A204.1 (cell line): ENCODE measurements at regions not wholly inside any gene's neighbourhood (a gene's known extent, or its start where the extent isn't known, plus 50 kb on each side); places are given as distances from the start of the nearest gene placed in this dataset.

Source experiments
- FAIRE-seq: peaks from 2 replicates; lab custom pipeline; 2012; peaks lifted over from hg19 to GRCh38; lab: Jason Lieb, UNC

GRCh38 chr10:113292086-113292485 is 260.8 kb upstream of the HABP2 start:
- FAIRE-seq = no peak

GRCh38 chr10:113292743-113293142 is 260.1 kb upstream of the HABP2 start:
- no peak for FAIRE-seq

DNA sequence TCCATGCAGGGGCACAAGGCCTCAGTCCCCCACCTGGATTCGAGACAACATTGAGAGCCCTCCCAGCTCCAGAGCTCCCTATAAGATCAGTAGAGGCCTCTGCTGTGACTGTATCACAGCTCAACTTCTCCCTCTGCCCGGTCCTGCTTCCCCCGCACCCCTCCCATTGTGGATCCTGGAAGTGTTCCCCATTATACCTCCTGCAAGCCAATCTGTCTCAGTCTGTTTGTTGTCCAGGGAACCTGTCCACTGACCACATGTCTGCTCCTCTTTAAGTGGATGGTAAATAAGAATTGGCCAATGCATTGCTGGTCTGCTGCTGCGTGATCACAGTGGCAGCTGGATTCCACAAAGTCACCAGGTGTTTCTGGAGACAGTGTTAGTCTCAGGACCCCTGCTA is 259.7 kb upstream of the HABP2 start:
- FAIRE-seq = no peak

GRCh38 chr10:113294868-113295267 is 258.0 kb upstream of the HABP2 start:
- FAIRE-seq = no peak

DNA sequence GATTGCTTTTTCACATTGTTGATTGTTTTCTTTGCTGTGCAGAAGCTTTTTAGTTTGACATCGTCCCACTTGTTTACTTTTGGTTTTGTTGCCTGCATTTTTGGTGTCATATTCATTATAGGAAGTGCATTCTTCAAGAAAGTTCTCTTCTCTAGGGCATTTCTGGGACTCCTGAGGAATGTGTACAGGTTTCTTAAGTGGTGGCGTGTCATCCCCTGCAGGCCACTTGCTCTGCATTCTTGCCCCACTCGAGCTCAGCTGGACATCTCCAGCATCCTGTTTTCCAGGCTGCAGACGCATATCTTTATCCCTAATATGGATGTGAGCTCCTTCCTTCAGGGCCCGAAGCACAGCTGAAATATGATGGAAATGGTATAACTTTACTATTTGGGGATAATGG is 255.6 kb upstream of the HABP2 start:
- no peak for FAIRE-seq

DNA sequence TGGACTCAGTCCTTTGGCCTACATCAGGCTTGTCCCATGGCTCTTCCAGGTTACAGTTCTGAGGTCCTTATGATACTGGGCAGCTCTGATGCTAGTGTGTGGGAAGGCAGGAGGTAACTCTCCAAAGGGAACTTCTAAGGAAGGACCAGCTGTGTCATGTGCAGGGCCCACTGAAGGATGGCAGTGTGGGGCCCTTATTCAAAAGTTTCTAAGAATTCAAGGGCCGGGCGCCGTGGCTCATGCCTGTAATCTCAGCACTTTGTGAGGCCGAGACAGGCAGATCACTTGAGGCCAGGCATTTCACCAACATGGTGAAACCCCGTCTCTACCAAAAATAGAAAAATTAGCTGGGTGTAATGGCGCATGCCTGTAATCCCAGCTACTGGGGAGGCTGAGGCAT is 254.2 kb upstream of the HABP2 start:
- FAIRE-seq = no peak

- FAIRE-seq = no peak
Observed at GRCh38 chr10:113300201-113300600, 252.7 kb upstream of the HABP2 start.

DNA sequence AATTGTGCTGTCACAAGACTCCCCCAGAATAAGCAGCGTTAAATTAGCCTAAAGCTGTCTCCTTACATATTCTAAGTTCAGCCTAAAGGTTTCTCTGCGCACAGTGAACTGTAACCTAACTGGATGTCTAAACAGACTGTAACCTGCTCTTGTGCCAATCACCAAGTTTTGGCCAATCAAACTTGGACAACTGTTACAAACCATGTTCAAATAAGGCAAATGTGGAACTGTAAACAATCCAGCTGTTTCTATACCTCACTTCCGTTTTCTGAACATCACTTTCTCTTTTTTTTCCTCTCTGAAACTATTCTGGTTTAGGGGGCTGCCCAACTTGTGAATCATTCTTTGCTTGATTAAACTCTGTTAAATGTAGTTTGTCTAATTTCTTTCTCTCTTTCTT is 252.2 kb upstream of the HABP2 start:
- no peak for FAIRE-seq

GRCh38 chr10:113301342-113301984 is 251.4 kb upstream of the HABP2 start:
- no peak for FAIRE-seq

DNA sequence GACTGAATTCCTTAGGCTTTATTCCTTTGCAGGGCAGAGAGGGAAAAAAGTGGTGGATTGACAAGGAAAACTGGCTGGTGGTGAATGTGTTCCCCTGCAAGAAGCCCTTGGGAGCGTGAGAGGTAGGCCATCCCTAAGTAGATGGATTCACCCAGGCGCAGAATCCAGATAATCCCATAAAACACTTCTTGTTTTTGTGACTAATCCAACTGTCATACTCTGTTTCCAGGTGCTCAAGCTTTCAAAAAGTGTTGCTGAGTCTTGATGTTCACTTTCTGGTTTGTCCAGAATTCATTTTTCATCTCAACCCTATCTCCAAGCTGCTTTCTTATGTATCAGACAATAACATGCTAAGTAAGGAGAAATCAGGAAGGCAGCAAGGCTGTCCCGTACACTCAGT is 250.8 kb upstream of the HABP2 start:
- no peak for FAIRE-seq

GRCh38 chr10:113303544-113304146 is 249.2 kb upstream of the HABP2 start:
- no peak for FAIRE-seq

- no peak for FAIRE-seq
Observed at GRCh38 chr10:113304726-113305125, 248.1 kb upstream of the HABP2 start.

- FAIRE-seq = no peak
Observed at GRCh38 chr10:113305871-113306270, 247.0 kb upstream of the HABP2 start.

DNA sequence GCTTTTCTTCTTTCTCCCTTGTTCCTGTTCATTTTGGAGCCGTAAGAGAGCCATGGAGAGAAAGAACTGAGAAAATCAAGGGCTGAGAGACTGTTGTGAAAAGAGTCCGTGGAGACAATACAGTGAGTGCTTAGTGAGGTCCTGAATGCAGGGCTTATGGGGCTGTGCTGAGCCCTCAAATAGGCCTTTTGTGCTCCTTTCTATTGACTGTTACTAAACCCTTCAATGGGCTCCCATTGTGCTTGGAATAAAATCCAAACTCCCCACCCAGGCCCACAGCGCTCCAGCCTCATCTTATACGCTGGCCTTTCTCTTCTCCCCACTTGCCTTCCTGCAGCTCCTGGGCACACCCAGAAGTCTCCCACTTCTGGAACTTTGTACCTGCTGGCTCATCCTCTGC is 243.1 kb upstream of the HABP2 start:
- FAIRE-seq = no peak

GRCh38 chr10:113310347-113310746 is 242.5 kb upstream of the HABP2 start:
- FAIRE-seq = no peak

DNA sequence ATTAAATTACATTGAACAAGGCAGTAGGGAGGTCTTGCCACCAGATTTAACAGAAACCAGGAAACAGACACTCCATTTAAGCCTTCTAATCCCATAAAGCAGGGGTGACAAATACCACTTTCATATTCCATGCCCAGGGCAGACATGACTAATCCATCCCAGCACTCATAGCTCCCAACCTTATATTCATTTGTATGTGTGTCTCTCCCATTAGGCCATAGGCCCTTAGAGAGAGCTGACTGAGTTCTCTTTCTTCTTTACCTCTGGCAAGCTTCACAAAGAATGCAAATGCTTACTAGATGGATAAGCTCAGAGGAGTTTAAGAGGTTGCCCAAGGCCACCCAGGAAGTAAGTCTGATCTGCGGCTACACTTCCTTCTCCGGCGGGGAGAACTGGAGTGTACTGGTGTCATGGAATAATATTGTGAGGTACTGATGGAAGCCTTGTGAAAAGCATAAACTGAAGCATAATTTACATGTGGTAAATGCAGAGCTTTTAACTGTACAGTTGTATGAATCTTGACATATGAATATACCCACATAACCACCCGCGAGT is 239.7 kb upstream of the HABP2 start:
- no peak for FAIRE-seq

DNA sequence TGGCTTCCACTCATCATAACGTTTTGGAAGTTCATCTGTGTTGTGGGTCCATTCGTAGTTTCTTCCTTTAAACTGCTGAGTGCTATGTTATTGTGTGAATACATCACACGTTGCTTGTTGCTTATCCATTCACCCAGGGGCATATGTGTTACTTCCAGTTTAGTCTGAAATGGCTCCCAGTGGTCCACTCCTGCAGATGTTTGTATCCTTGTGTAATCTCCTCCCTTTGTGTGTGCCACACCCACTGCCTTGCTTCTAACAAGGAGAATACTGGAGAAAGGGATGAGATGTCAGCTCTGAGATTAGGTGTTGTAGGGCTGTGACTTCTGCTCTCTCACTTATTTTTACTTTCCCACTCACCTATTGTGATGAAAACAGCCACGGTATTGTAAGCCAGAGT is 239.1 kb upstream of the HABP2 start:
- FAIRE-seq = no peak

DNA sequence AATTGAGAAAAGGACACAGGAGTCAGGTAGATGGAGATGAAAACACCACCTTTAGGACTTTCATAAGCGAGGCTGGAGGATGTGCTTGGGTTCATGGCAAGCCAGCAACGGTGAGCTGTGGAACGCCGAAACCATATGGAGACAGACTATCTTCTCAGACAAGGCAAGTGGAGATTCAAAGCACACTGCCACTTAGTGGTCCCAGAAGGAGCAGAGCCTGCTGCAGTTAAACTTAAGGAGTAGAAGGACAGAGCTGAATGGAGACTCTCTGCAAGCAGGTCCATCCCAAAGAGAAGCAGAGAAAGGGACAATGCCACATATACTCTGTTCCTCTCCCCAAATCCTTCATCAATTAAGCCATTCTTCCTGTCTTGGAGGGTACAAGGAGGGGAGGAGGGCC is 236.3 kb upstream of the HABP2 start:
- FAIRE-seq = no peak

DNA sequence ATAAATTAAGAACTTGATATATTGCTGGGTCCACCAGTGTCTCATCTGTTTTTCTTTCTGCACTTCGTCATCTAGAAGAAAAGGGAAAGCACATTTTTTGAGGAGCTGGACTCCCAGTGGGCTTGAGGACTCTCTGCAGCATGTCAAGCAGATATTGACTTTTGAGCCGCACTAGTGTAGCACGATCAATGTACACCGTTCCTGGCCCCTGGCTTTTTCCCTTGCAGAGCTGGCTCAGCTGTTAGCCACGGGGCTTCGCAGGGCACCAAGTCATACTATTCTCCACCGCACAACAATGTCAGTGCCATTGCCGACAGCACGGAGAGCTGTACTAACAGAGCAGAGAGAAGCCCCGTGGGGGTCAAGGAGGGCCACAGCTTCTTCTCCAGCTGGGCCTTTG is 235.4 kb upstream of the HABP2 start:
- FAIRE-seq = no peak

DNA sequence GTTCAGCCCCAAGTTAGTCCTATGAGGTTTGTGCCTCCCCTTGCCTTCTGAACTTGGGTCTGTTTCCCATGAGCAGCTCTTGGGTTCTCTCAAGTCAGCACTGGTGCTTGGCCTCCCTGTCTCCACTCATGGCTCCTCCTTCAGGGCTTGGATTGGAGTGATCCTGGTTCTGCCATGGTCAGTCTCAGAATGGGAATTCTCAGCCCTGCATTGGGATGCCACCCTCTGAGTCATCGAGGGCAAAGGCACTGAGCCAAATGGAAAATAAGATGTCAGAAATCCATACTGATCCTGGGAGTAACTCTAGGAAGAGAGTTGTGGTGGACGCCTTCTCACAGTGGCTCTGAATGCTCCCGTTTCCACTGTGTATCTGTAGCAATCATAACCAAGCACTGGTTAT is 233.4 kb upstream of the HABP2 start:
- FAIRE-seq = no peak

GRCh38 chr10:113320211-113320610 is 232.6 kb upstream of the HABP2 start:
- FAIRE-seq = no peak

DNA sequence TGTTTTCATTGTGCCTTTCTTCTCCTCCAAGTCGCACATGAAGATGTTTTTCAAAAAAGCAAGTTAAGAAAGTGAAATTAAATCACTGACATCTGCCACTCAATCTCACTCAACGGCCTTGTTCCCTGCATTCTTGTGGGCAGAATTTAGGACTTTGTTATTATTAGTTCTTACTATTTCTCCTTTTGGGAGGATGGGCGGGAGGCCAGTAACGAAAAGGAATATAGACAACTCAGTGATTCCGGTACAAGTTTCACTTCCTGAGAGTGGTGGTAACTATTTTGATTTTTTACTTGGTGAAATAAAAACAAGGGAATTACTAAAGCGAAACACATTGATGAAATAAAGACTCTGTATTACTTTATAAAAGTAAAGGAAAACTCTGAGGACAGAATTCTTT is 231.9 kb upstream of the HABP2 start:
- FAIRE-seq = no peak

GRCh38 chr10:113322843-113323242 is 230.0 kb upstream of the HABP2 start:
- no peak for FAIRE-seq

GRCh38 chr10:113323985-113324384 is 228.9 kb upstream of the HABP2 start:
- FAIRE-seq = no peak
